ENCODE measurements at regions not wholly inside any gene's neighbourhood (a gene's known extent, or its start where the extent isn't known, plus 50 kb on each side); places are given as distances from the start of the nearest gene placed in this dataset.
A peak's percentile ranks its signal among the peaks of the same experiment; 100 is the strongest.

- Histone ChIP-seq H3K27ac (no peak overlapping the region), H3K9me3 (ENCODE audit: low read depth) (no peaks in the 10 kb centered on the region), H3K4me3 (no peak overlapping the region), H3K36me3 (no peaks in the 10 kb centered on the region), H3K4me1 (ENCODE audit: low read depth) (peaks cover 18% of the 10 kb centered on the region), H3K27me3 (no peaks in the 10 kb centered on the region)
- TF ChIP-seq CTCF (IDR thresholded peaks at IDR 0.05; ENCODE audit: low read depth, low read length): no peak
- peak in 1 of 2 donors; percentile 87 for DNase-seq (ENCODE audit: low read depth in 1 of 2, low spot score in 1 of 2)
Observed at GRCh38 chr20:52494244-52494643, 302.7 kb upstream of the ZFP64 start.

DNA sequence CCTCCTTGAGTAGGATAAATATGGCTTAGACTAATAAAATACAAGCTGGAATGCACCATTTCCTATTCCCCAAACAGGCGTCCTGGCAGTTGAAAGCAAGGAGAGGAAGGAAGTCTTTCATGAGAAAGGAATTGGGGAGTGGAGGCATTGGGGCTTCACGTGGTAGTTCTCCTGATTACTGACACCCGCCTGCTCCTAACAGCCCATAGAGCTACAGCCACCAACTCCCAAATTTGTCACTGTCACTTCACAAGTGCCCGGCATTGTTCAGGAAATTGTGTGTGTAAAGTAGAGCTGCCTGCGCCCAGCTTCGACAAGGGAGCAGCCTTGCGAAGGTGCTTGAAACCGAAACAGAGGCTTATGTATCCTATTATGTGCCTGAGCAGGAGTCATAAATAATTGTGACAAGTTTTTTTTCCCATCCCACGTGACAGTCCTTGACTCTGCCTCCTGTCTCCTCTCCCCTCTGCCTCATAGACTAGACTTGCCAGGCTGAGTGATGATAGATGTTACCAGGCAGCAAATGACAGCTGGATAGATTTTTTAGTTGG lies 301.7 kb upstream of the ZFP64 start:
- no peaks in the 10 kb centered on the region for H3K9me3 ChIP-seq (ENCODE audit: low read depth)
- H3K27ac ChIP-seq: no peak overlapping the region
- no peaks in the 10 kb centered on the region for H3K27me3 ChIP-seq
- H3K36me3 ChIP-seq: no peaks in the 10 kb centered on the region
- no peak overlapping the region for H3K4me3 ChIP-seq
- H3K4me1 ChIP-seq (ENCODE audit: low read depth): peaks cover 18% of the 10 kb centered on the region
- TF ChIP-seq CTCF (IDR thresholded peaks at IDR 0.05; ENCODE audit: low read depth, low read length): no peak
- DNase-seq (ENCODE audit: low read depth in 1 of 2, low spot score in 1 of 2): peak; percentile 55 to 83

GRCh38 chr20:52490711-52491430 lies 299.3 kb upstream of the ZFP64 start:
- no peak overlapping the region for H3K4me3 ChIP-seq
- no peaks in the 10 kb centered on the region for H3K27me3 ChIP-seq
- no peak for TF ChIP-seq CTCF (IDR thresholded peaks at IDR 0.05; ENCODE audit: low read depth, low read length)
- H3K36me3 ChIP-seq: no peaks in the 10 kb centered on the region
- H3K27ac ChIP-seq: no peak overlapping the region
- no peaks in the 10 kb centered on the region for H3K9me3 ChIP-seq (ENCODE audit: low read depth)
- peak in 1 of 2 donors; percentile 86 for DNase-seq (ENCODE audit: low read depth in 1 of 2, low spot score in 1 of 2)
- peaks cover 18% of the 10 kb centered on the region for H3K4me1 ChIP-seq (ENCODE audit: low read depth)

- no peak for DNase-seq (ENCODE audit: low read depth in 1 of 2, low spot score in 1 of 2)
- Histone ChIP-seq H3K27ac (no peak overlapping the region), H3K4me3 (no peak overlapping the region), H3K9me3 (ENCODE audit: low read depth) (no peaks in the 10 kb centered on the region), H3K36me3 (no peaks in the 10 kb centered on the region), H3K4me1 (ENCODE audit: low read depth) (no peaks in the 10 kb centered on the region), H3K27me3 (no peaks in the 10 kb centered on the region)
- no peak for TF ChIP-seq CTCF (IDR thresholded peaks at IDR 0.05; ENCODE audit: low read depth, low read length)
Observed at GRCh38 chr20:52484438-52484837, 292.9 kb upstream of the ZFP64 start.

DNA sequence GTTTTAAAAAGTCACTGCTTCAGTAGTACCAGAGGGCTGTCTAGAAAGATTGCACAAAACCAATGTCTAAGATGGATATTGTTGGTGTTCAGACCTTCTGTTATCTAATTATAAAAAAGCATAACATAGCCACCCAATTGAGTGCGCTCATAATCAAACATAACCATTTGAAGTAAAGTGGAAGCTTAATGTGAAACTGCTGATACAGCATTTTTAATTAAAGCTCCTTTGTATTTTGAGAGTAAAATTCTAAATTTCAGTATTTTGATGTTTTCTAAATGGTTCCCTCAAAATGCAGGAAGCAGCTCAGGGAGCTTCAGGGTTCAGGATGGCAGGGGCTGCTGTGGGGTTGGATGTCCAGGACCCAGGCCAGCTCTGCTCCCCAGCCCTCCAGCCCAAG lies 291.8 kb upstream of the ZFP64 start:
- Histone ChIP-seq H3K27ac (no peak overlapping the region), H3K27me3 (no peaks in the 10 kb centered on the region), H3K4me1 (ENCODE audit: low read depth) (no peaks in the 10 kb centered on the region), H3K4me3 (no peak overlapping the region), H3K9me3 (ENCODE audit: low read depth) (no peaks in the 10 kb centered on the region), H3K36me3 (no peaks in the 10 kb centered on the region)
- no peak for TF ChIP-seq CTCF (IDR thresholded peaks at IDR 0.05; ENCODE audit: low read depth, low read length)
- DNase-seq (ENCODE audit: low read depth in 1 of 2, low spot score in 1 of 2): no peak

Data from cardiac muscle cell (in vitro differentiated cells and primary cell).